Endothelial cell of umbilical vein (primary cell): ENCODE measurements at regions not wholly inside any gene's neighbourhood (a gene's known extent, or its start where the extent isn't known, plus 50 kb on each side); places are given as distances from the start of the nearest gene placed in this dataset.

Experiments
- BruUV-seq: library from RNA; stranded (reverse); fragments of 400-500 nt; replicated peaks from 2 replicates; lab custom pipeline; 2021; lab: Mats Ljungman, UMichigan
- CTCF ChIA-PET: fragments of 300-600, 350-600 bp; sonication (Branson Sonifier 250); formaldehyde crosslinking; loops from one replicate; lab custom pipeline; 2021; ENCODE audit warnings: antibody characterized with exemption, inconsistent platforms; lab: Charles Lee
- POLR2A ChIA-PET: fragments of 300-600, 350-600 bp; sonication (Branson Sonifier 250); formaldehyde crosslinking; loops from one replicate; lab custom pipeline; 2021; ENCODE audit warnings: antibody characterized with exemption, inconsistent platforms; lab: Charles Lee
- DNase-seq: peaks from one replicate; pipeline ENCODE4 v3.0.0-alpha.2; 2011; ENCODE audit warnings: low read depth, low spot score
- FAIRE-seq: peaks from 2 replicates; lab custom pipeline; 2011; peaks lifted over from hg19 to GRCh38; lab: Jason Lieb, UNC
- H2AFZ ChIP-seq: 2 replicates; pipeline ENCODE4 v1.6.0; 2012; ENCODE audit warnings: low read depth, low read length, control low read depth, inconsistent platforms
- H3K27ac ChIP-seq: 2 replicates; pipeline ENCODE4 v1.5.1; 2011; ENCODE audit warnings: low read depth, mild to moderate bottlenecking, control low read depth, low read length, moderate library complexity; ENCODE audit not compliant: insufficient read depth
- H3K27me3 ChIP-seq, 2 experiments: 2 replicates each; pipeline versions ENCODE4 v1.6.0 to v1.6.1; 2011; ENCODE audit warnings: low read length in 2 of 2, mixed read lengths in 1 of 2; ENCODE audit not compliant: control insufficient read depth in 2 of 2, insufficient read depth in 2 of 2
- H3K36me3 ChIP-seq, 2 experiments: 2 replicates in 1 of 2; 3 replicates in 1 of 2; pipeline ENCODE4 v1.5.1; 2011; ENCODE audit warnings: low read length in 2 of 2, mild to moderate bottlenecking in 1 of 2, moderate library complexity in 1 of 2; ENCODE audit not compliant: control insufficient read depth in 2 of 2, insufficient read depth in 2 of 2; ENCODE audit errors: extremely low read depth in 1 of 2
- H3K4me1 ChIP-seq: 3 replicates; pipeline ENCODE4 v1.5.1; 2011; ENCODE audit warnings: mild to moderate bottlenecking, low read length; ENCODE audit not compliant: control insufficient read depth, insufficient read depth; ENCODE audit errors: extremely low read depth
- H3K4me2 ChIP-seq: 2 replicates; pipeline ENCODE4 v1.6.1; 2011; ENCODE audit warnings: low read length, control low read depth, mixed read lengths; ENCODE audit not compliant: insufficient read depth
- H3K4me3 ChIP-seq, 3 experiments: fragments of 200-600 bp in 1 of 3; sonication (generic), shearing (Covaris generic) in 1 of 3; replicated peaks in 1 of 3; 2 replicates each; pipeline ENCODE4 v1.5.1; 2011 to 2016; ENCODE audit warnings: control low read depth in 3 of 3, low read length in 3 of 3, mild to moderate bottlenecking in 2 of 3, inconsistent platforms in 1 of 3, low read depth in 1 of 3, moderate library complexity in 1 of 3; ENCODE audit not compliant: insufficient read depth in 1 of 3
- H3K79me2 ChIP-seq: 2 replicates; pipeline ENCODE4 v1.6.0; 2012; ENCODE audit warnings: low read length, inconsistent platforms; ENCODE audit not compliant: control insufficient read depth, insufficient read depth
- H3K9ac ChIP-seq: replicated peaks from 2 replicates; pipeline ENCODE3; 2011; ENCODE audit warnings: low read length, control low read depth; ENCODE audit not compliant: insufficient read depth; ENCODE audit errors: extremely low read depth
- H3K9me1 ChIP-seq: replicated peaks from 3 replicates; pipeline ENCODE4 v1.6.0; 2011; ENCODE audit warnings: mild to moderate bottlenecking, low read length; ENCODE audit not compliant: control insufficient read depth, insufficient read depth; ENCODE audit errors: extremely low read depth
- H3K9me3 ChIP-seq: replicated peaks from 2 replicates; pipeline ENCODE4 v1.5.1; 2012; ENCODE audit warnings: low read length, inconsistent platforms; ENCODE audit not compliant: control insufficient read depth, insufficient read depth
- H4K20me1 ChIP-seq: replicated peaks from 2 replicates; pipeline ENCODE3; 2011; ENCODE audit warnings: mild to moderate bottlenecking, low read length; ENCODE audit not compliant: control insufficient read depth, insufficient read depth; ENCODE audit errors: extremely low read depth
- EZH2 ChIP-seq: IDR thresholded peaks from 2 replicates; pipeline ENCODE4 v1.6.1; 2012; ENCODE audit warnings: borderline replicate concordance, low read depth, mild to moderate bottlenecking, moderate library complexity, low read length, inconsistent platforms; ENCODE audit not compliant: severe bottlenecking
- FOS ChIP-seq: IDR thresholded peaks from 2 replicates; pipeline ENCODE4 v1.6.1; 2011; ENCODE audit warnings: mild to moderate bottlenecking, low read length, moderate library complexity, borderline replicate concordance; ENCODE audit not compliant: insufficient read depth
- GATA2 ChIP-seq: IDR thresholded peaks from 2 replicates; pipeline ENCODE4 v1.7.0; 2011; ENCODE audit warnings: low read depth, mild to moderate bottlenecking, moderate library complexity, mixed read lengths, low read length; ENCODE audit not compliant: insufficient read length, insufficient read depth
- JUN ChIP-seq: IDR thresholded peaks from 2 replicates; pipeline ENCODE4 v1.6.1; 2011; ENCODE audit warnings: borderline replicate concordance, low read depth; ENCODE audit not compliant: insufficient read length, insufficient read depth
- MYC ChIP-seq: IDR thresholded peaks from one replicate; pipeline ENCODE4 v1.6.1; 2011; ENCODE audit warnings: mild to moderate bottlenecking, low read depth, low read length
- POLR2A ChIP-seq: IDR thresholded peaks from 2 replicates; pipeline ENCODE4 v1.6.1; 2012; ENCODE audit warnings: low read depth, mild to moderate bottlenecking, control low read depth, low read length
- POLR2AphosphoS5 ChIP-seq: IDR thresholded peaks from 2 replicates; pipeline ENCODE4 v1.6.1; 2012; ENCODE audit warnings: low read depth, mild to moderate bottlenecking, control low read depth, low read length, moderate library complexity; ENCODE audit not compliant: insufficient read depth
- dilution Hi-C: fragments of 300-500 bp; cut with MboI; formaldehyde crosslinking; loops from one replicate; pipeline ENCODE4 v1.15.0; 2019; ENCODE audit warnings: low sequenced_read_pairs; ENCODE audit not compliant: extremely low pct_ligation_motif_present
- intact Hi-C: fragments of 100-400 bp; cut with micrococcal nuclease; formaldehyde crosslinking; loops from one replicate; pipeline ENCODE4 v1.10.0; 2022
- TF ChIP-seq, protein P1 (sequence below): IDR thresholded peaks from 2 replicates; pipeline ENCODE4 v1.6.1; 2011; ENCODE audit not compliant: insufficient read depth, insufficient read length
- TF ChIP-seq, protein P2 (sequence below), 2 donors: IDR thresholded peaks; 1 replicate in 1 of 2; 2 replicates in 1 of 2; pipeline ENCODE4 v1.5.1; 2011; ENCODE audit warnings: low read length in 2 of 2, mild to moderate bottlenecking in 2 of 2, moderate library complexity in 2 of 2, control low read depth in 1 of 2, inconsistent platforms in 1 of 2, low read depth in 1 of 2; ENCODE audit not compliant: insufficient read depth in 1 of 2; ENCODE audit errors: extremely low read depth in 1 of 2

DNA sequence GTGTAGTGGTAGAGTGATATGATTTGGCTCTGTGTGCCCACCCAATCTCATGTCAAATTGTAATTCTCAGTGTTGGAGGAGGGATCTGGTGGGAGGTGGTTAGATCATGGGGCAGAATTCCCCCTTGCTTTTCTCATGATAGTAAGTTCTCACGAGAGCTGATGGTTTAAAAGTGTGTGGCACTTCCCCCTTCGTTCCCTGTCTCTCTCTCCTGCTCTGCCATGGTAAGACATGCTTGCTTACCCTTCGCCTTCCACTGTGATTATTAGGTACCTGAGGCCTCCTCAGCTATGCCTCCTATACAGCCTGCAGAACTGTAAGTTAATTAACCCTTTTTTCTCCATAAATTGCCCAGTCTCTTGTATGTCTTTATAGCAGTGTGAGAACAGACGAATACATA is 115.7 kb upstream of the FUT8 start:
- H3K9me3 ChIP-seq = no peaks in the 10 kb centered on the region
- no peaks in the 10 kb centered on the region for H3K36me3 ChIP-seq
- dilution Hi-C loops (no loop called here), intact Hi-C loops (no loop called here)
- FAIRE-seq (no peak), DNase-seq (no peak)
- no peak overlapping the region for H3K27ac ChIP-seq
- TF ChIP-seq, protein P1, sequence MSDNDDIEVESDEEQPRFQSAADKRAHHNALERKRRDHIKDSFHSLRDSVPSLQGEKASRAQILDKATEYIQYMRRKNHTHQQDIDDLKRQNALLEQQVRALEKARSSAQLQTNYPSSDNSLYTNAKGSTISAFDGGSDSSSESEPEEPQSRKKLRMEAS = no peak
- TF ChIP-seq GATA2 (no peak), MYC (no peak), POLR2A (no peak)
- TF ChIP-seq, protein P2, sequence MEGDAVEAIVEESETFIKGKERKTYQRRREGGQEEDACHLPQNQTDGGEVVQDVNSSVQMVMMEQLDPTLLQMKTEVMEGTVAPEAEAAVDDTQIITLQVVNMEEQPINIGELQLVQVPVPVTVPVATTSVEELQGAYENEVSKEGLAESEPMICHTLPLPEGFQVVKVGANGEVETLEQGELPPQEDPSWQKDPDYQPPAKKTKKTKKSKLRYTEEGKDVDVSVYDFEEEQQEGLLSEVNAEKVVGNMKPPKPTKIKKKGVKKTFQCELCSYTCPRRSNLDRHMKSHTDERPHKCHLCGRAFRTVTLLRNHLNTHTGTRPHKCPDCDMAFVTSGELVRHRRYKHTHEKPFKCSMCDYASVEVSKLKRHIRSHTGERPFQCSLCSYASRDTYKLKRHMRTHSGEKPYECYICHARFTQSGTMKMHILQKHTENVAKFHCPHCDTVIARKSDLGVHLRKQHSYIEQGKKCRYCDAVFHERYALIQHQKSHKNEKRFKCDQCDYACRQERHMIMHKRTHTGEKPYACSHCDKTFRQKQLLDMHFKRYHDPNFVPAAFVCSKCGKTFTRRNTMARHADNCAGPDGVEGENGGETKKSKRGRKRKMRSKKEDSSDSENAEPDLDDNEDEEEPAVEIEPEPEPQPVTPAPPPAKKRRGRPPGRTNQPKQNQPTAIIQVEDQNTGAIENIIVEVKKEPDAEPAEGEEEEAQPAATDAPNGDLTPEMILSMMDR (IDR thresholded peaks at IDR 0.05; ENCODE audit: extremely low read depth in 1 of 2, insufficient read depth in 1 of 2, low read depth in 1 of 2, low read length in 2 of 2) = no peak
- H3K9ac ChIP-seq = no peak overlapping the region
- no peaks in the 10 kb centered on the region for H4K20me1 ChIP-seq
- ChIA-PET CTCF (no interaction called here), POLR2A (no interaction called here)
- no peaks in the 10 kb centered on the region for H3K27me3 ChIP-seq
- no peaks in the 10 kb centered on the region for H3K9me1 ChIP-seq
- no peaks in the 10 kb centered on the region for H3K79me2 ChIP-seq
- H3K4me1 ChIP-seq = no peaks in the 10 kb centered on the region
- no peak overlapping the region for H2AFZ ChIP-seq
- BruUV-seq = no TSS peak
- no peak overlapping the region for H3K4me3 ChIP-seq
- H3K4me2 ChIP-seq = no peak overlapping the region

DNA sequence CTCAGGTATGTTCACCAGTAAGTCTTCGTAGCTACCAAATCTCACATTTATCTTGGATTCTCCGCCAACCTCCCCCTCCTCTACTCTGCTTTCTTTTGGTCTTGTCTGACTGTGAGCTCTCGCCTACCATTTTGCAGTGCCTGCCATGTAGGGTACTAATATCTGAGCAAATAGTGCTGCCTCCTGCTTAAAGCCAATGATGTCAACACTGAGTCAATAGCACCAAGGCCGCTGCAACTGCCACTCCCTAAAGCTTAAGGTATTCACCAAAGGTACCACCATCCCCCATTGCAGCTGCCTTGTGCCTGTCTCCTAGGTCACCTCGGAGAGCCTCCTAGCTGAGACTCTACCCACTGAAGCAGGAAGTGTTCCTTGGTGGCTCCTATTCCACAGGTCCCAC is 114.8 kb upstream of the FUT8 start:
- H4K20me1 ChIP-seq = no peaks in the 10 kb centered on the region

More for the DNA sequence above, 114.8 kb upstream of the FUT8 start:
- CTCF ChIA-PET = no interaction called here
- dilution Hi-C loops (no loop called here), intact Hi-C loops (no loop called here)
- Histone ChIP-seq H3K9ac (no peak overlapping the region), H3K79me2 (no peaks in the 10 kb centered on the region), H2AFZ (no peak overlapping the region), H3K4me1 (no peaks in the 10 kb centered on the region), H3K36me3 (no peaks in the 10 kb centered on the region), H3K4me3 (no peak overlapping the region), H3K27ac (no peak overlapping the region), H3K4me2 (no peak overlapping the region), H3K27me3 (no peaks in the 10 kb centered on the region), H3K9me3 (no peaks in the 10 kb centered on the region), H3K9me1 (no peaks in the 10 kb centered on the region)
- POLR2A ChIA-PET = no interaction called here
- TF ChIP-seq POLR2A (no peak), POLR2AphosphoS5 (no peak), JUN (no peak), EZH2 (no peak), GATA2 (no peak), FOS (no peak), MYC (no peak)
- TF ChIP-seq, protein P2 (IDR thresholded peaks at IDR 0.05; ENCODE audit: extremely low read depth in 1 of 2, insufficient read depth in 1 of 2, low read depth in 1 of 2, low read length in 2 of 2) = no peak
- TF ChIP-seq, protein P1 = no peak
- FAIRE-seq (no peak), DNase-seq (no peak)
- BruUV-seq = no TSS peak
